OCI-LY7 (cell line): ENCODE measurements at regions not wholly inside any gene's neighbourhood (a gene's known extent, or its start where the extent isn't known, plus 50 kb on each side); places are given as distances from the start of the nearest gene placed in this dataset.
"Not testable (repeated sequence)": the region's sequence is repeated elsewhere in the genome, so short reads cannot be mapped to it uniquely, and the experiment has no call there.

Experiments used
- EZH2phosphoT487 ChIP-seq: fragments of 200-600 bp; sonication (generic); IDR thresholded peaks from 2 replicates; pipeline ENCODE4 v1.6.1; 2018; ENCODE audit warnings: low read depth, borderline replicate concordance, mild to moderate bottlenecking, mixed run types, antibody characterized with exemption, low read length, moderate library complexity, mixed read lengths
- TF ChIP-seq, protein P1 (sequence below): fragments of 200-600 bp; sonication (generic); conservative IDR thresholded peaks from 2 replicates; pipeline ENCODE4 v1.5.1; 2014; ENCODE audit warnings: mild to moderate bottlenecking, antibody characterized with exemption, low read length, moderate library complexity, mixed read lengths

DNA sequence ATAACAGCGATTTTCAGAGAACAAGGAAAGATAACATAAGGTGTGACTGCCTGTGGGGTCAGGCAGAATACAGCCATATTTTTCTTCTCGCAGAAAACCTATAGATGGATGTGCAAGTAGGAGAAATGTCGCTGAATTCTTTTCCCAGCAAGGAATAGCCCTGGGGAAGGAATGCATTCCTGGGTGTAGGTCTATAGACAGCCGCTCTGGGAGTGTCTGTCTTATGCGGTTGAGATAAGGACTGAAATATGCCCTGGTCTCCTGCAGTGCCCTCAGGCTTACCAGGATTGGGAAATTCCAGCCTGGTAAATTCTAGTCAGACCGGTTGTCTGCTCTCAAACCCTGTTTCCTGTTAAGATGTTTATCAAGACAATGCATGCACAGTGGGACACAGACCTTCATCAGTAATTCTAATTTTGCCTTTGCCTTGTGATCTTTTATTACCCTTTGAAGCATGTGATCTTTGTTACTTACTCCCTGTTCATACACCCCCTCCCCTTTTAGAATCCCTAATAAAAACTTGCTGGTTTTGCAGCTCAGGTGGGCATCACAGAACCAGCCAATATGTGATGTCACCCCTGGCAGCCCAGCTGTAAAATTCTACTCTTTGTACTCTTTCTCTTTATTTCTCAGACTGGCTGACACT lies 202.8 kb upstream of the SRD5A2 start:
- TF ChIP-seq, protein P1, sequence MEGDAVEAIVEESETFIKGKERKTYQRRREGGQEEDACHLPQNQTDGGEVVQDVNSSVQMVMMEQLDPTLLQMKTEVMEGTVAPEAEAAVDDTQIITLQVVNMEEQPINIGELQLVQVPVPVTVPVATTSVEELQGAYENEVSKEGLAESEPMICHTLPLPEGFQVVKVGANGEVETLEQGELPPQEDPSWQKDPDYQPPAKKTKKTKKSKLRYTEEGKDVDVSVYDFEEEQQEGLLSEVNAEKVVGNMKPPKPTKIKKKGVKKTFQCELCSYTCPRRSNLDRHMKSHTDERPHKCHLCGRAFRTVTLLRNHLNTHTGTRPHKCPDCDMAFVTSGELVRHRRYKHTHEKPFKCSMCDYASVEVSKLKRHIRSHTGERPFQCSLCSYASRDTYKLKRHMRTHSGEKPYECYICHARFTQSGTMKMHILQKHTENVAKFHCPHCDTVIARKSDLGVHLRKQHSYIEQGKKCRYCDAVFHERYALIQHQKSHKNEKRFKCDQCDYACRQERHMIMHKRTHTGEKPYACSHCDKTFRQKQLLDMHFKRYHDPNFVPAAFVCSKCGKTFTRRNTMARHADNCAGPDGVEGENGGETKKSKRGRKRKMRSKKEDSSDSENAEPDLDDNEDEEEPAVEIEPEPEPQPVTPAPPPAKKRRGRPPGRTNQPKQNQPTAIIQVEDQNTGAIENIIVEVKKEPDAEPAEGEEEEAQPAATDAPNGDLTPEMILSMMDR = not testable (repeated sequence)
- not testable (repeated sequence) for TF ChIP-seq EZH2phosphoT487
